ENCODE measurements at regions not wholly inside any gene's neighbourhood (a gene's known extent, or its start where the extent isn't known, plus 50 kb on each side); places are given as distances from the start of the nearest gene placed in this dataset.

- TF ChIP-seq EZH2 (IDR thresholded peaks at IDR 0.05) (no peak), POLR2AphosphoS5 (IDR thresholded peaks at IDR 0.05; ENCODE audit: borderline replicate concordance, low read depth, low read length) (no peak), FOXP2 (optimal IDR thresholded peaks at IDR 0.05; ENCODE audit: control extremely low read depth, extremely low read length, insufficient read depth) (no peak)
Measured at GRCh38 chr7:131883196-131883595, 326.8 kb upstream of the PODXL start.
